IPS-NIHi7 (cell line): ENCODE measurements at regions not wholly inside any gene's neighbourhood (a gene's known extent, or its start where the extent isn't known, plus 50 kb on each side); places are given as distances from the start of the nearest gene placed in this dataset.
"Not testable (repeated sequence)": the region's sequence is repeated elsewhere in the genome, so short reads cannot be mapped to it uniquely, and the experiment has no call there.

Experiments
- DNase-seq: peaks from one replicate; pipeline ENCODE4 v3.0.0; 2012; ENCODE audit warnings: mixed read lengths; ENCODE audit errors: extremely low spot score

GRCh38 chr7:13708670-13709069, 280.8 kb downstream of the ETV1 start:
- DNase-seq: no peak

- DNase-seq: no peak
Observed at GRCh38 chr7:13713092-13713491, 276.4 kb downstream of the ETV1 start.

GRCh38 chr7:13715534-13715933, 273.9 kb downstream of the ETV1 start:
- no peak for DNase-seq

DNA sequence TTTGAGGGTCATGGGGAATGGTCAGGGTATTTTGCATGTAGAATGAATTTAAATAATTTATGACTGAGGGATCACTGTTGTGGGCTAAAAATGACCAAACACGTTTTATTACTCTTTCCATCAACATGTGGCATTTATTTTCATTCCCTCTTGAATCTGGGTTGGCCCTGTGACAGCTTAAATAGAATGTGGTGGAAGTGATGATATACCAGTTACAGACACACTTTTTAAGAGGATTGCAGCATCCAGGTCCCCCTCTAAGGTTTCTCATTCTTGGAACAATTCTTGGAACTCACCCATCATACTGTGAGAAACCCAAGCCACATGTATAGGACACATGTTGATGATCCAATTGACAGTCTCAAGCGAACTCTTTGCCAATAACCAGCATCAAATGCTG, 272.4 kb downstream of the ETV1 start:
- DNase-seq: no peak

DNA sequence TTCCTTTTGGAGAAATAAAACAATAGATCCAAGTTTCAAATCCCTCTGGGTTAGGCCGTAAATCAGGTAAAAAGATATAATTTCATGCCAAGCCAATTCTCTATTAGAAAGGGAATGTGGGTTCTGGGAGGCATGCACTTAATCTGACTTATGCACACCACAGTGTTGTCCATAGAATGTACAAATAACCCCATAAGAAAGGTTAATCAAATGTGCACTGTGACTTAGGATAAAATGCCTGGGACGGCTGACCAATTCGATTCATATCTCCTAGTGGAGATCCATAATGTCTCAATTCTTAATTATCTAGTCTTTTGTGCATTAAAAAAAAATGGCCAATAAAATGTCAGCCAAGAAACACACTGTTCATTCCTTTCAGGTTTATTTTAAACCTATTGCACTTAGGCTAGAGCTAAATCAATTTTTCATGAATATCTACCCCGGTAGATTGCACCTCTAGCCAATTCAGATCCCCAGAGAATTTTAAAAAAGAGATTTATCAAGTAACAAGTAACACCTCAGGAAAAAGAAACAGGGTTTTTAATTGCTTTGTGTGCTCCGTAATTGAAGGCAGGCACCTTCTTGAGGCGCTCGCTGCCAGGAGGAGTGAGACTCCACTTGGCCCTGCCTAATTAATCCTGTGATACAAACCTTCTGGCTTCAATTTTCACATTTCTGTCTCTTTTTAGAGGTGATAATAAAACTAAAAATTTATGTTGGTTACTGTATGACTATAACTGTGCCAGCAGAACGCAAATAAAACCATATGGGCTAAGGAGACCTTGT, 265.1 kb downstream of the ETV1 start:
- DNase-seq: no peak

GRCh38 chr7:13724977-13725566, 264.4 kb downstream of the ETV1 start:
- no peak for DNase-seq

- DNase-seq: no peak
Observed at GRCh38 chr7:13725591-13725990, 263.9 kb downstream of the ETV1 start.

DNA sequence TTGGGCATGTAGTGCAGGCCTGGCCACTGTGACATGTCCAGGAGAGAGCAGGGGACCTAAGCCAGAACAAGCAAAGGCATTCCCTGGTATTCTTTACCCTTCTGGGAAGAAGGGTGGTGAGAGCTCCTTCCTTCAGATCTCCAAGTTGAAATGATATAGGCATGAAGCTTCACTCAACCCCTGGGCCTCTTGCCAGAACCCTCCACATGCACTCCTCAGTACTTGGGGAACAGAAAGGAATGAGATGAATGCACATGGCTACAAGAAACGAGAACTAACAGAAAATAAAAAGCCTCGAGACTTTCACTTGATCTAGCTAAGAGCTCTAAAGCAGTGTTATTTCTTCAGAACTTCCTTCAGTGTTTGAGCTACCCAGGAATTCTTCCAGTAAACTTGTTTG, 262.2 kb downstream of the ETV1 start:
- DNase-seq: no peak

DNA sequence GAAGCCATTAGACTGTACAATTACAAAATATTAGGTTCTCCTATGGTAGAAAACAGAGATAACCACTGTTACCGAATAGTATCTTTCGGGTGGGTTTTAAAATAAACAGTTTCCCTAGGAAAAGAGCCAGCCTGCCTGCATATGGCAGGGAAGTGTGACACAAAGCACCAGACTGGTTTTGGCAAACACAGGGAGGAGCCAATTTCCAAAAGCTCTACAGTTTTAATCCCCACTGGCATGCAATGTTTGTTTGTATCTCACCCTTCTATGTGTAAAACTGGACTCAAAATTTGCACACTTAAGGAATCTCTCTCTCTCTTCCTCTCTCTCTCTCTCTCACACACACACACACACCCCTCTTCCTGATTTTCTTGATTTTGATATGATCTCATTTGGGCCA, 261.7 kb downstream of the ETV1 start:
- no peak for DNase-seq

GRCh38 chr7:13728430-13728829, 261.0 kb downstream of the ETV1 start:
- DNase-seq: not testable (repeated sequence)

DNA sequence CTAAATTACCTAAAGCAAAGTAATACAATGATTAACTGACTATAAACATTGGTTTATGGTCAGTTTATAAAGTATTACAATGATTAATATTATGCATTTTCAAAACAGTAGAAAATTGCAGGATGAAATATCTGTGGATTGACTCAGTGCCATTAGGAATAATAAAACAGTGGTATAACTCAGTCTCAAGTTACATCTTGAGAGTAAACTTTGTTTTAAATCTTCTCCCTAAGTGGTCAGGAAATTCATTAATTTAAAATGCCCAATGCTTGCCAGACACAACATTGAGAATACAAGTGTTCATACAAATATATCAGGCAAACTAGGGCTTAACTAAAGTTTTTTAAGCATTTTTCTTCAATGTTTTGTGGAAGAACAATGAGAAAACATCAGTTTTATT, 257.8 kb downstream of the ETV1 start:
- DNase-seq: no peak

GRCh38 chr7:13737563-13737962, 251.9 kb downstream of the ETV1 start:
- DNase-seq: no peak

DNA sequence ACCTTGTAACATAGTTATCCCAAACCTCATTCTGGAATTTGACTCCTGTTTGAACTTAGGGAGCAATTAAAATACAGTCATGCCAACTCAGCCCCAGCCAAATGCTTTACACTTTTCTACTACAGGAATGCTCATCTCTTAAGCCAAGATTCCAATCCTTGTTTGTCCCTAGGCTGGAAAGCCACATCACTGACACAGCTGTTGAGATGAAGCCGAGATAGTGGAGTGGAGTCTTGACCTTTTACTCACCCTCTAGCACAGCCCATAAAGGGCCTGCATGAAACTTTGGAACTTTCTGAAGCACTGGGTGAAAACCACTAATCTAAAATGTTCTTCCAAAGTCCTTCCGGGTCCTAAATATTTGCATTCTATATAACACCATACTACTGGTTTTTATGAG, 247.3 kb downstream of the ETV1 start:
- DNase-seq: peak; percentile 11

DNA sequence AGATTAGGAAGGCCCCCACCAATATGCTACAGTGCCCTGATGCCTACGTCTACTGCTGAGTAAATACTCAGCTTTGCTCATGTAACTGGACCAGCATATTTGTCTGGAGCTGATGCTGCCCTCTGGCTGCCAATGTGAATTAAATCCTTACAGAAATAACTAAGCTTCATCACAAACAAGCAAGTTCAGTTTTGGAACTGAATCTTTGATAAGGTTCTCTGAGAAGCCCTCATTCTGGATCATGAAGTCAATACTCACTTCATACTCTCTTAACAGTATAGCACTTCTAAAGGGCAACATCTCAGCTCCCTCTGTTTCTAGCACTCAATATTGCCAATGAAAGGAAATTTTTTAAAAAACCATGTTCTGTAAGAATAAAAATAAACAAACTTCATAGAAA, 246.7 kb downstream of the ETV1 start:
- peak; percentile 26 for DNase-seq

- no peak for DNase-seq
Observed at GRCh38 chr7:13743226-13743625, 246.2 kb downstream of the ETV1 start.

DNA sequence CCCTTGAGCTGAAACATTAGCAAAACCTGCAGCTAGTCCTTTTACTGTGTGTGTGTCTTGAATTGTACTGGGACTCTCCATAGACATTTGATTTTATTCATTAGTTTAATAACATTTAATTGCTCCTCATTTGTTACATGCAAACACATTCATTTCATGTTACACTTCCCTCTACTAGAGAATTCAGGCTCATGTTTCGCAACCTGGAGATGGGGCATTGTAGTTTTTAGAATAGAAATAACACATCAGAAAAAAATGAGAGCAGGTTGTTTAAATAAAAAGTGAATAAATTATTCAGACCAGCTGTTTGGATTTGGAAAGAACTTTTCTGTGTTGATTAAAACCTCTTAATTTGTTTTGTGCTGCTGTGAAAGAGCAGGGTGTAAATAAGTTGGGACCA, 243.9 kb downstream of the ETV1 start:
- no peak for DNase-seq

- no peak for DNase-seq
Observed at GRCh38 chr7:13748998-13749397, 240.5 kb downstream of the ETV1 start.

- DNase-seq: no peak
Observed at GRCh38 chr7:13749636-13750035, 239.8 kb downstream of the ETV1 start.

DNA sequence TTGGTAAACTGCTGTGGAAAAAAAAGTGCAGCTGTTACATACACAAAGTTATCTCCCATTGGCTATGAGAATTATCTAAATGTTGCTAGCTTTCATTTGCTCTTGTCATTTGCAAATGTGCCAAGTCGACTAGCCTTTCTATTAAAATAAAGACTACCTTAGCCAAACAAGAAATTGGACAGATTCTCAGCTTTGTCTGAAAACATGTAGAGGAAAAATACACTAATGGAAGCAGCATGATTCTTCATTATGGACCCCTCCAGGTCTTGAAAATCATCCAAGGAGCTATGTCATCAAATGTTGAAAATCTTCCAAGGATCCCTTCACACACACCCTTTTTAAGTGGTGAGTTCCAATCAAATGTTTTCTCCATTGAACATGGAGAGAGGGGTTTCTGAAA, 237.7 kb downstream of the ETV1 start:
- no peak for DNase-seq

- DNase-seq: no peak
Observed at GRCh38 chr7:13757841-13758240, 231.6 kb downstream of the ETV1 start.

DNA sequence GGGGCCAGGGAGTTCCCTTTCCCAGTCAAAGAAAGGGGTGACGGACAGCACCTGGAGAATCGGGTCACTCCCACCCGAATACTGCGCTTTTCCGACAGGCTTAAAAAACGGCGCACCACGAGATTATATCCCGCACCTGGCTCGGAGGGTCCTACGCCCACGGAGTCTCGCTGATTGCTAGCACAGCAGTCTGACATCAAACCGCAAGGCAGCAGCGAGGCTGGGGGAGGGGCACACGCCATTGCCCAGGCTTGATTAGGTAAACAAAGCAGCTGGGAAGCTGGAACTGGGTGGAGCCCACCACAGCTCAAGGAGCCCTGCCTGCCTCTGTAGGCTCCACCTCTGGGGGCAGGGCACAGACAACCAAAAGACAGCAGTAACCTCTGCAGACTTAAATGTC, 223.6 kb downstream of the ETV1 start:
- DNase-seq: not testable (repeated sequence)

GRCh38 chr7:13770305-13770704, 219.2 kb downstream of the ETV1 start:
- no peak for DNase-seq

- DNase-seq: no peak
Observed at GRCh38 chr7:13774976-13775375, 214.5 kb downstream of the ETV1 start.

DNA sequence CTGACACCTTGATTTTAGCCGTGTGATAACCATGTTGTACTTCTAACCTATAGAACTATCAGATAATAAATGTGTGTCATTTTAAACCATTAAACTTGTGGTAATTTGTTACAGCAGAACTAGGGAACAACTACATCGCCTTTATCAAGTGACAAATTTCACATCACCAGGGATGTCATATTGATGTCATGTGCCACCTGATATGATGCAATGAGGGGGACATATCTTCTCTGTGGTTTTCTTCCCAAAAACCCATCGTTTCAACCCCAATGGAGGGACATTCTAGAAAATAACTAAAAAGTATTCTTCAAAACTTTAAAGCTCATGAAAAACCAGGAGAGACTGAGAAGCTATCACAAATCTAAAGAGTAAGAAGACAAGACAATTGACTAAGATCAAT, 212.2 kb downstream of the ETV1 start:
- DNase-seq: no peak
